ENCODE measurements at regions not wholly inside any gene's neighbourhood (a gene's known extent, or its start where the extent isn't known, plus 50 kb on each side); places are given as distances from the start of the nearest gene placed in this dataset.

DNA sequence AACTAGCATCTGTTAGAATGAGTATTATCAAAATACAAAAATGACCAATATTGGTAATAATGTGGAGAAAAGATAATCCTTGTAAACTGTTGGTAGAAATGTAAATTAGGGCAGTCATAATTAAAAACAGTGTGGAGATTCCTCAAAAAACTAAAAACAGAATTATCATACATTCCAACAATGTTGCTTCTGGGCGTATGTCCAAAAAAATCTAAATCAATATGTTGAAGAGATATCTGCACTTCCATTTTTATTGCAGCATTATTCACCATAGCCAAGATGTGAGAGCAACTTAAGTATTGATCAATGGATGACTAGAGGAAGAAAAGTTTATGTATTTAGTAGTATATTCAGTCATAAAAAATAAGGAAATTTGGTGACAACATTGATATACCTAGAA is 59.8 kb upstream of the OR9G4 start (continued):
- TF ChIP-seq PBX3 (IDR thresholded peaks at IDR 0.05), result no peak

DNA sequence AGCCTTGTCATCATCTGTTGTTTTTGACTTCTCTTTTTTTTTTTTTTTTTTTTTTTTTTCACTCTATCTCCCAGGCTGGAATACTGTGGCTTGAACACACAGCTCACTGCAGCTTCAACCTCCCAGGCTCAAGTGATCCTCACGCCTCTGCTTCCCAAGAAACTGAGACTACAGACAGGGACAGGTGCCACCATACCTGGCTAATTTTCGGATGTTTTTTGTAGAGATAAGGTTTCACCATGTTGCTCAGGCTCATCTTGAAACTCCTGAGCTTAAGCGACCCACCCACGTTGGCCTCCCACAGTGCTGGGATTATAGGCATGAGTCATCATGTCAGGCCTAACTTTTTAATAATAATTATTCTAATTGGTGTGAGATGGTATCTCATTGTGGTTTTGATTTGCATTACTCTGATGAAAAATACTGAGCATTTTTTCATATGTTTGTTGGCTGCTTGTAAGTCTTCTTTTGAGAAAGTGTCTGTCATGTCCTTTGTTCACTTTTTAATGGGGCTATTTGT is 51.3 kb upstream of the OR9G4 start:
- WGBS (ENCODE audit: low lambda C conversion rate), result 13% methylated on average over 4 of the region's 4 CpGs
- ChIA-PET POLR2A (no interaction called here), CTCF (no interaction called here)
- Histone ChIP-seq H3K4me1 (ENCODE audit: control insufficient read depth in 1 of 2, insufficient read depth in 2 of 2, low read depth in 1 of 2, low read length in 1 of 2) (no peaks in the 10 kb centered on the region), H4K20me1 (ENCODE audit: insufficient read depth) (no peaks in the 10 kb centered on the region), H3K36me3 (replicated peaks in 1 of 2; ENCODE audit: control insufficient read depth in 1 of 2, insufficient read depth in 2 of 2, low read length in 1 of 2) (no peaks in the 10 kb centered on the region), H3K4me2 (no peak overlapping the region), H3K9me2 (no peaks in the 10 kb centered on the region), H3K9me3 (no peaks in the 10 kb centered on the region), H3K79me2 (ENCODE audit: insufficient read depth) (no peaks in the 10 kb centered on the region), H3K27ac (ENCODE audit: low read depth in 2 of 2, low read length in 1 of 2) (no peak overlapping the region), H3K27me3 (ENCODE audit: insufficient read depth) (no peaks in the 10 kb centered on the region), H2AFZ (ENCODE audit: low read depth) (no peak overlapping the region), H3F3A (replicated peaks; ENCODE audit: insufficient read depth) (no peaks in the 10 kb centered on the region), H3K4me3 (ENCODE audit: low read depth in 2 of 2, low read length in 1 of 2) (no peak overlapping the region), H3K9ac (no peak overlapping the region)
- no peak for TF ChIP-seq TAF1 (IDR thresholded peaks at IDR 0.05; ENCODE audit: borderline replicate concordance, low read depth, low read length)
- TF ChIP-seq EZH2phosphoT487 (IDR thresholded peaks at IDR 0.05; ENCODE audit: borderline replicate concordance, low read depth), result no peak
- TF ChIP-seq PBX3 (IDR thresholded peaks at IDR 0.05), result no peak
- TF ChIP-seq IRF3 (IDR thresholded peaks at IDR 0.05; ENCODE audit: low read depth, low read length), result no peak
- TF ChIP-seq FOXM1 (IDR thresholded peaks at IDR 0.05; ENCODE audit: low read depth), result no peak
- no peak for TF ChIP-seq NRF1 (IDR thresholded peaks at IDR 0.05; ENCODE audit: low read depth, low read length)
- TF ChIP-seq, protein P1, sequence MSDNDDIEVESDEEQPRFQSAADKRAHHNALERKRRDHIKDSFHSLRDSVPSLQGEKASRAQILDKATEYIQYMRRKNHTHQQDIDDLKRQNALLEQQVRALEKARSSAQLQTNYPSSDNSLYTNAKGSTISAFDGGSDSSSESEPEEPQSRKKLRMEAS (IDR thresholded peaks at IDR 0.05; ENCODE audit: low read depth), result no peak
- TF ChIP-seq JUND (IDR thresholded peaks at IDR 0.05), result no peak
- TF ChIP-seq EP300 (IDR thresholded peaks at IDR 0.05; ENCODE audit: borderline replicate concordance in 1 of 2, low read depth in 1 of 2, low read length in 1 of 2), result no peak
- TF ChIP-seq, protein P2, sequence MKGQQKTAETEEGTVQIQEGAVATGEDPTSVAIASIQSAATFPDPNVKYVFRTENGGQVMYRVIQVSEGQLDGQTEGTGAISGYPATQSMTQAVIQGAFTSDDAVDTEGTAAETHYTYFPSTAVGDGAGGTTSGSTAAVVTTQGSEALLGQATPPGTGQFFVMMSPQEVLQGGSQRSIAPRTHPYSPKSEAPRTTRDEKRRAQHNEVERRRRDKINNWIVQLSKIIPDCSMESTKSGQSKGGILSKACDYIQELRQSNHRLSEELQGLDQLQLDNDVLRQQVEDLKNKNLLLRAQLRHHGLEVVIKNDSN (IDR thresholded peaks at IDR 0.05; ENCODE audit: borderline replicate concordance, low read depth), result no peak
- TF ChIP-seq RAD21 (IDR thresholded peaks at IDR 0.05; ENCODE audit: low read length), result no peak
- TF ChIP-seq GABPA (IDR thresholded peaks at IDR 0.05; ENCODE audit: low read depth), result no peak
- TF ChIP-seq POLR2AphosphoS5 (IDR thresholded peaks at IDR 0.05; ENCODE audit: low read depth, low read length), result no peak
- TF ChIP-seq GATA2 (CRISPR knock-in tag; IDR thresholded peaks at IDR 0.05), result no peak
- TF ChIP-seq MEF2A (IDR thresholded peaks at IDR 0.05; ENCODE audit: borderline replicate concordance, low read depth), result no peak
- no peak for TF ChIP-seq TEAD4 (IDR thresholded peaks at IDR 0.05; ENCODE audit: borderline replicate concordance, insufficient read depth)
- no peak for TF ChIP-seq CTCF (IDR thresholded peaks at IDR 0.05)
- DNase-seq, result no peak
